DMS79 treated with DMSO at 0.1 percent for 48 hours (cell line): ENCODE measurements at regions not wholly inside any gene's neighbourhood (a gene's known extent, or its start where the extent isn't known, plus 50 kb on each side); places are given as distances from the start of the nearest gene placed in this dataset.

Source experiments
- DNase-seq: peaks from one replicate; lab custom pipeline; 2025; lab: John Stamatoyannopoulos, UW

DNA sequence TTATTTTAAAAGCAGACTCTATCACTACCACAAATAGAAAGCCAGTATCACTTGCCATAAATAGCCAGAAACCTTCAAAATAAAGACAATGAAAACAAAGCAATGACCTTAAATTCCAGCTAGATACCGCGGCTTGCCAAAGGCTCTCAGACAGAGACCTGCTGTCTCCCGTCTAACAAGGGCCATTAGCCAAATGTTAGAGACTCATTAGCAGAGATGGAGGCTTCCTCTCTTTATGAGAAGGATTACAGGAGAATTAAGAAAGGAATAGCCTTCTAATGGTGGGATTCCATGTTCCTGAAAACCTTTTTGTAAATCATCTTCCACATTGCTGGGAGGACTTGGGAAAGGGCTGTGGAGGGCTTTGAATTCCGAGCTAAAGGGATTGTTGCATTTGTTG is 206.7 kb downstream of the AACS start:
- no peak for DNase-seq

DNA sequence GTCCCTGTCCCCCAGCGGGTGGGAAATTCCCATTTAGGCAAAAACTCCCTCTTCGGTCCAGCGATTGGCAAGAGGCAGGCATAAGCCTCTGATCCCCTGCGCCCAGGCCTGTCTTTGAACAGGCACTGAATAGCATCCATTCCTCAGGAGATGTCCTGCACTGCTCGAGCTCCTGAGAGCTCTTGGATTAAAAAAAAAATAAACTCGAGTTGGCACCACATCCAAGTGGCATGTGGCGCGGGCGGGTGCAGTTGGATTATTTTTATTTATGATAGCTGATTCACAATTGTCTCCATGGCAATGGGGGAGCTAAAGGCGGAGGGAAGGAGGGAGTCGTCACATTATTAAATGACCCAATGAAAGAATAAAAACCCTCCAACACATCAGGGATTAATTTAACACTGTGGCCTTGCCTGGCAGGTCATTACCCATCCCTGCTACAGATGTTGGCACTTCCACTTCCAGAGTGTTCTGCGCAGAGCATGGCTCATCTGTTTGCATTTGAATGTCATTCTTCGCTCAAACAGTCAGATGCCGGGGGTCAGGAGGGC is 207.2 kb downstream of the AACS start:
- no peak for DNase-seq

DNA sequence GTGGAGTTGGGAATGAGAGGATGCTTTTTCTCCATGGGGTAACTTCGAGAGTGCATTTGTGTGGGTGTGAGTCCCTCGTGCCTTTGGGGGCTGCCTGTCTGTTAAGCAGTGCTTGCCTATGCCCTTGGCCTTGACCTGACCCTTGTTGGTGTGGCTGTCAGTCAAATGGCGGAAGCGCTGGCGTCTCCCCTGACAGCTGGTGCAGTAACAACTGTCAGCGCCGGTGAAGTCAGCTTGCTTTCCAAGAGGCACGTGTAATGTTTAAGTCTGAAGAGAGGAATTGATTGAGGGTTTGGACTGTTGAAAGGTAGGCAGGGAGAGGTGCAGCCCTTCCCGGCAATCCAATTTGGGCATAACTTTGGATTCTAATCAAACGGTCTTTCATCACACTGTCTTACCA is 211.3 kb downstream of the AACS start:
- no peak for DNase-seq

DNA sequence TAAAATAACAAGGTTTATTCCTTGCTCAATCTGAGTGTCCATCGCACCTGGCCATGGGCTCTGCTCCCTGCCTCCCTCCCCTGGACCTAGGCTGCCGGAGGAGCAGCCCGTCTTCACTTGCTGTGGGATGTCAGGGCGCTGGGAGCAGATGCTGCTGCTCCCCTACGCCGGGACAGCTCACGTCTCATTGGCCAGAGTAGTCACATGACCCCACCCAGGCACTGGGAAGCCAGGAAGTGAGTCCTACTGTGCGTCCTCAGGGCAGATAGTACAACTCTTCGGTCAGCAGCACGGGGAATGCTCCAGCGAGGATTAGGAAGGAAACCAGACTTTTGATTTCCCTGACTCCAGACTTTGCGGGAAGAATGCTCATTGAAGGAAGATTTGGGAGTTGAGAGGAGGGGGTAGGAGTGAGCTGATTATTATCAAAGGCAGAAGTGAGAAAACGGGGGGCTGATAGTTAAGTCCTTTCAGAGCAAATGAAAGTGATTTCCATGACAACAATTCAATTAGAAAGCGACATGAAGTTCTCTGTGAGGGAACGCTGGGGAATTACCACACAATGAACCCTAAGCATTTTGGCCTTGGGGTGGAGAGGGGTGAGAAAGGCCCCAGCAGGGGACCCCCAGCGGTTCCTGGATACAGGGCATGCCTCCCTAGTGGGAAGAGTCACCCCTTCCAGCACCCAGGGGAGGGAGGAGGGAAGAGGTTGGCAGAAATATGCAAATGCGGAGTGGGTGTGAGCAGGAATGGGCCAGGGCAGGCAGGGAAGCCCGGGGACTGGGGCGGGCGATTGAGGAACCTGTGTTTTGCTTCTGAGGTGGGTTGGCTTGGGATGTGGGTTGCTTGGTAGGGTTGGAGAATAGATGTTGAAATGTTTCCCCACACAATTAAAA is 215.5 kb downstream of the AACS start:
- DNase-seq = no peak

DNA sequence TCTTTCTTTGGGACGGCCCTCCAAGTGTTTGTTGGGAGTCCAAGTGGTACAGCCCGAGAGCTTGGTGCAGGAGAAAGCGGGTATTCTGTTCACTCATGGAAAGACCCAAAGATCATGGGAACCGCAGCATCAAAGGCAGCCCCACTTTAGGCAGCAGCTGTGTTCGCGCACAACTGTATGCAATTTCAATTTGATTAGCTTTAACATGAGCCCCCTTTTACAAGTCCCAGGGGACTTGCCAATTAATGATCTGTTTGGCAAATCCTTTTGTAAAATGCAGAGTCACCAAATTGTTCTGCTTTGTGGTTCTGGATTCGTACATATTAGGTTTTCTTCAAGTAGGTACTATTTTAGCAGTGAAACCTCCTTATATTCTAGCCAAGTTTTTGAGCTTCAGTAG is 217.7 kb downstream of the AACS start:
- no peak for DNase-seq

DNA sequence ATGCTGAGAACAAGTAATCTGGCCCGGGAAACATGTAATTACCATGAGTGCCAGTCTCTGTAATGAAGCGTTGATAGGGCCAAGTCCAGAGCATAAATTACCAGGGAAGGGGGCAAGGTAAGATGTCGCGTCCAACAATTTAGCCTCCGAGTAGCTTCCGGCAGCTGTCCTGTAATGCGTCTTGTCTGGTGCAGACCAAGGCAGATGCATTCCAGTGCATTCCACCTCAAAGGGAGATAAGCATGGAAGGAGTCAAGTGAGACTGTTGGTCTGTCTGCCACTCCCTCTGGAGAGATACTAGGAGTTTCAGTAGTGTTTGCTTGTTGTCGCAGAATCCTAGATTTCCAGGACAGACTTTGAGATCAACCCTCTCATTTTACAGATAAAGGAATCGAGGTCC is 218.3 kb downstream of the AACS start:
- no peak for DNase-seq

DNA sequence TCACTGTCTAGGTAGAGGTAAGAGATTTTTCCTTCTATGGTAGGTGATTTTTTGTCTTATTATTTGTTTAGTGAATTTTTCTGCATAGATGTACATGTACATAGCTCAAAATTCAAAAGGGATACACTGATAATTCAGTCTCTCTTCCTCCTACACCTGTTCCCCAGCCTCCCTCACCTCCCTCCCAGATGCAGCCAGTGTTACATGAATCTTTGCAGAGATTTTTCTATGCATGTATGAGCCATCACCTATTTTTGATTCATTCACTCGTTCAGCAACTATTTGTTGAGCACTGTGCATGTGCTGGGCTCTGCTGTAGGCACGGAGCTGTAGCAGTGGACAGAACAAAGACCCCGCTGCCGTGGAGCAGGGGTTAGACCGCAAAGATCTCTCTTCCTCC is 218.9 kb downstream of the AACS start:
- no peak for DNase-seq

DNA sequence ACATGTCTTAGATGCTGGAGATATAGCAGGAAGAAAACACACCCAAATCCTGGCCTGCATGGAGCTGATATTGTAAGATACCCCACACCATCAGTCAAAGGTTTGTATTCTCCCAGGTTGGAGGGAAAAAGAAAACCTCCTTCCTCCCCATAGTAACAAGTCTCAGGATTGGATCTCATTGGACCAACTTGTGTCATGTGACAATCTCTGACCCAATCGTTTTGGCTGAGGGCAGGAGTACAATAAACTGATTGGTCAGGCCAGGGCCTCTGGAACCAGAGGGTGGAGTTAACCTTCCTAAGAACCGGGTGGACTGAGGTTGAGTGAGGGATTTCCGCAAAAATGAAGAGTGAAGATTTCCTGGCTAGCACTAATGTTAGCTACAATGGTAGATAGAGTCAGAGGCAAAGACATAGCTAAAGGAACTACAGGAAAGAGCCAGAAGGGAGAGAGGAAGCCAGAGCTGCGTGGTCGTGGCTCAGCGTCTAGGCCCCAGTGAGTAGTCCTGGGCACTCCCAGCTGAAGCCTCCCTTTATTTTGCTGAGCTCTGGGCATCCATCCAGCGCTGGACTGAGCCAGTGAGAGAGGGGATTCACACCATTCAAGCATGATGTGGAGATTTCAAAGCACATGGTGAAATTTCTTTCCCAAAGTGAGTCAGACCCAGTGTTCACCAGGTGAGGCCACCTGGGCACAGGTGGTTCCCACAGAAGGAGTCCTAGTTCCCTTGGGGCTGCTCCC is 219.9 kb downstream of the AACS start:
- DNase-seq = no peak

DNA sequence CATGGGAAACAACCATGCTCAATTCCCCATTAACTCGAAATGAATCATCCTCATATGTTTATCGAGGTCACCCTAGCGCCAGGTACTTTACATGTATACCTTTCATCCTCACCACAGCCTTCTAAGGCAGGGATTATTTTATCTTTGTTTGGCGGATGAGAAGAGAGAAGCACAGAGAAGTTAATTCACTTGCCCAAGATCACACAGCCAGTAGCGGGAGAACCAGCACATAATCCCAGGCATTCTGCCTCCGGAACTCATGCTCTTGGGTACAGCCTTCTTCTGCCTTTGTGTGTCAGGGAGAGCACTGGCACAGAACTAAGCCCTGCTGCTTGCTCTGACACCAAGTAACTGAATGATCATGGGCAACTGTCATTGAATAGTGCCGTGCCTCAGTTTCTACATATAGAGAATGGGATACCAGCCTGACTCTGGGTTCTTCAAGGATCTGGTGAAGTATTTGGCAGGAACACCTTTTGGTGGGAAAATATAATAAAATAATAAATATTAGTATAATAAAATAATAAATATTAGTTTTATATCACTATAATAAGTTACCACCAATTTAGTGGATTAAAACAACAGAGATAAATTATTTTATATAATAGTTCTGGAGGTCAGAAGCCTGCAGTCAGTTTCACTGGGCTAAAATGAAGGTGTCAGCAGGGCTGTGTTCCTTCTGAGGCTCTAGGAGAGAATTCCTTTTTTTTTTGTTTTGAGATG is 220.9 kb downstream of the AACS start:
- no peak for DNase-seq

DNA sequence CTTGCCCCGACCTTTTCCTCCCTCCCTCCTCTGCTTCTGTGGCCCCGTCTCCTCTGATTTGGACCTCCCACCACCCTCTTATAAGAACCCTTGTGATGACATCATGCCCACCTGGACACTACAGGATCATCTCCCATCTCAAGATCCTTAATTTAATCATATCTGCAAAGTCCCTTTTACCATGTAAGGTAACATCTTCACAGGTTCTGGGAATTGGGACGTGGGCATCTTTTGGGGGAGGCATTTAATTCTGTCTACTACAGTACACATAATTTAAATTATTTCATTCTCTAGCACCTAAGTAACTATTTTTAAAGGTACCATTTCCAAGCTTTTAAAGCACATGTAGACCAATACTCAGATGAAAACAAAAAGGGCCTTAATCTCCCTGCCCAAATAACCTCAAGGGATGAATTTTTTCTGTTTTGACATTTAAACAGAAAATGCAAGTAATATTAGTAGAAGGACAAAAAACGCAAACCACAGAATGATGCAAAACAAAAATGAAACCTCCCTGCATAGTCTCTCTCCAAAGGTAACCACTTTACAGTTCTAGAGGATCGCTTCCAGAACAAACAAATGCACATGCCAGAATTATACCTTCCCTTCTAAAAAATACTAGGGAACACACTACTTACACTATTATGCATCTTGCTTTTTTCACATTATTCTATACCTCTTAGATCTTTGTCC is 222.1 kb downstream of the AACS start:
- no peak for DNase-seq

DNA sequence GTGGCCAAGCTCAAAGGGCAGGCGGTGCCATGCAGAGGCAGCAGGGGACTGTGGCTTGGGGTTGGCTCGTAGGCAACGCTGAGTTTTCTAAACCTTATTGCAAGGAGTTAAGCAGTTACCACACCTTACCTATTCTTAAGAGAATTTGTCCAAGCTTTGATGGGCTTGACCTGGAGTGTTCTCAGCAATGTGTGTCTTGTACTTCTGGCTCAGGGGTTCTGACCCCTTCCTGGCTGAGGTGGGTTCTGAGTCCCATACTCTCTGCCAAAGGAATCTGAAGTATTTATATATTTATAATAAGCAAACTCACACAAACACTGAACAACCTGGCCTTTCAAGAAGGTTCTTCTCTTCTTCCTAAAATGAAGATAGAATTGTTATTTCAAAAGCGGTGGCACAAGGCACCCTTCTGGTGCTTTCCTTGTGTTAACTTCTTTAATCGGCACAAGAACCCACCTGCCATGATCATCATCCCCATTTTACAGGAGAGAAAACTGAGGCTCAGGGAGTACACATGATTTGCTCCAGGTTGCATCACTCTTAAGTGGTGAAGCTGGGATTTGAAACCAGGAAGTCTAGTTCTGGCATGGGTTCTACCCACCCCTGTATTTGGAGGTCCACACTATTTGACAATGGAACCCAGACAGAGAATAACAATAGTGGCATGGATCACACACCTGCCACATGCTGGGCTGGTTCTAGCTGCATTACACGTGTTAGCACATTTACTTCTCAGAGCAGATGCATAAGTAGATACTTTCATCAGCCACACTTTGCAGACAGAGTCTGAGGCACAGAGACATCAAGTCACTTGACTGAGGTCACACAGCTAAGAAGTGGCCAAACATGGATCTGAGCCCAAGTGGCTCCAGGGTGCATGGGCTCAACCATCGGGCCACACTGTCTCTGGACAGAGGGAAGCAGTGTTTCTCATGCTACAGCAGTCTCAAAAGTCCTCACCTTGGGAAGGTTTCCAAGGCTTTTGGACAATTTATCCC is 224.0 kb downstream of the AACS start:
- no peak for DNase-seq

DNA sequence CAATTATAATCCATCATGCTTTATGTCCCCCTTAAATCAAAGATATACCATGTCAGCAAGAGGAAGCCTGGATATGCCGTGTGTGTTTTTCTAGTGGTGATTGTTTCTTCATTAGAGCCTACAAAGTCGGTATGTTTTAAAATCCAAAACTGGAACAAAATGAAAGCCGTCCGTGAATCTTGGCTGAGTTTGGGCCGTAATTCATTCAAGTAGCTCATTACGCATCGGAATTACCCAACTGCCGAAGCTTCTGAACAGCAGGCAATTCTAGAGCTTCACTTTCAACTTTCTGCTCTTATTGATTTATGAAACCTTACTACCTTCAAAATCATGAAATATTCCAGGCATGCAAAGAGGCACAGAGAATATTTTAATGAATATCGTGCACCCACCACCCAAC is 224.7 kb downstream of the AACS start:
- no peak for DNase-seq

DNA sequence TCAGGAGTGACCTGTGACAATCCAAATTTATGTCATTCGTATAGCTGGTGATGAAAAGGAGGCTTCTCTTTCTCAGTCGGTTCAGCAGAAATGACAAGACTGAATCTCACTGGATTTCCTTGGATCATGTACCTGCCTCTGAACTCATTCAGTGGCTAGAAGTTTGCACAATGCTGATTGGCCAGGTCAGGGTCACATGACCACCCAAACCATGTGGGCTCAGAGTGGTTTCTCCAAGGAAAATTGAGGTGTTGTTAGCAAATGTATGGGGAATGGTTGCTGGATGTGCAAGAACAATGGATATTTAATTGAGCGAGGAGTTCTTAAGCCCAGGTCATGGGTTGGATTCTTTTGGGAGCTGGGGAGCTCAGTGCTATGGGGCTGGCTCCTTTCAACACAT is 227.5 kb downstream of the AACS start:
- DNase-seq = no peak

DNA sequence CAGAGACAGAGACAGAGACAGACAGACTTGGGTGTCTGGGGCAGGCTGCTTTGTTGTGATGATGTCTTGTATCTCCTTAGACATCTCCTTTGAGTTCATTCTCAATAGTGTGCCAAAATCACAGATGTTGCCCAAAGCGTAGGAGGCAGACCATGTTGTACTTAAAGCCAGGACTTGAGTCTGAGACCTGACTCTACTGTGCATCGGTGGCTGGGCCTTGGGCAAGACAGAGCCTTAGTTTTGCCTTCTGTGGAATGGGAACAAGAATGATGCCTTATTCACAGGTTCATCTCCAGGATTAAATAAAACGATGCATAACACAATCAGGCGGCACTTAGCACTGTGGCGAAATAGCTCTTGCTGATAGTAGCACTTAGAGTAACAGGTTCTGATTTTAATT is 230.3 kb downstream of the AACS start:
- no peak for DNase-seq

DNA sequence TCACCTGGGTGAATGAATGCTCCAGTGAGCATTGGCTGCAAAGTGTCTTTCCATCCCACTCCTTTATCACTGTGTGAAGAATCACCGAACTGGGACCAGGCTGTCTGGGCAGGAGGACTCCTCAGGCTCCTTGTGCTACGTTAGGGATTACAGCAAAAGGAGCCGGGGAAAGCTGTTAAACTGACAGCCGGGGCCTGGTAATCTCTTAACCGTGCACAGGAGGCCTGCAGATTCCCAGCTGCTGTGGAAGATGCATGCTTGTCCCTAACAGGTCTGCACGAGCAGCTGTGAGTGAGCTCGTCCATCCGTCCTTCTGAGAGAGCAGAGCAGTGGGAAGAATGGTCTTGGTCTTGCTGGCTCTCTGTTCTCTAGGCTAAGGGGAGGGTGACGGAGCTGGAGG is 231.5 kb downstream of the AACS start:
- DNase-seq = no peak

DNA sequence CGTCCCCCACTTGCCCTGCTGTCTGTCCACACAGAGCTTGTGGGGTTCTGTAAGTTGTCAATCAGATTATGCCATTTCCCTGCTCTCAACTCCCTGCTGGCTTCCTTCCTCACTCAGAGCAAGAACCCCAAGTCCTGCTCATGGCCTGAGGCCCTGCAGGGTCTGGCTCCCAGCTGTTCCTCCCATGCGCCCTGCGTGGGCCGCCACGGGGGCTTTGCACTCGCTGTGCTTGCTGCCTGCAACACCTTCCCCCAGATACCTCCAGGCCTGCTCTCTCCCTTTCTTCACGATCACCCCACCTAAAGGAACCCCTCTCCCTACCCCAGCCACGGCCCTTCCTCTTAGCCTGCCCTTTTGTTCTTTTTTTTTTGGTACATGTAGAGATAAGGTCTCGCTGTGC is 234.6 kb downstream of the AACS start:
- DNase-seq = no peak

DNA sequence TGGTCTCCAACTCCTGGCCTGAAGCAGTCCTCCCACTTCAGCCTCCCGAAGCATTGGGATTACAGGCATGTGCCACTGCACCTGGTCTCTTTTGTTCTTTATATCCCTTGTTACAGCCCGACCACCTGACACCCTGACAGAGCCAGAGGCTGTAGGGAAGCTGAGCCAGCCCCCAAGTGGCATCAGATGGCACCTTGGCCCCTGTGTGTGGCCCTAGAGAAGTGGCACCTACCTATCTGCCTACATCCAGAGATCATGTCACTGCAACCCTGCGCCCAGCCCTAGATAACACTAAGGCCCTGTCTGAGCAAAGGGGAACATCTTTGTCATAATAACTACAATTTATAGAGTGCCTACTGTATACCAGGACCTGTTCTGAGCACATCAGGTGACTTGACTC is 235.0 kb downstream of the AACS start:
- DNase-seq = no peak

DNA sequence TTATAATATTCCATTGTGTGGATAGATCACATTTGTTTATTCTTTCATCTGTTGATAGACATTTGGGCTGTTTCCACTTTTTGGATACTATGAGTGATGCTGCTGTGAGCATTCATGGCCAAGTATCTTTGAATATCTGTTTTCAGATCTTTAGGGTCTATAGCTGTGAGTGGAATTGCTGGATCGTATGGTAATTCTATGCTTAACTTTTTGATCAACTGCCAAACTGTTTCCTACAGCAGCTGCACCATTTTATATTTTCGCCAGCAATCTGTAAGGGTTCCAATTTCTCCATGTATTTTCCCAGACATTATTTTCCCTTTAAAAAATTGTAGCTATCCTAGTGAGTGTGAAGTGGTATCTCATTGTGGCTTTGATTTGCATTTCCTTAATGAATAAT is 238.1 kb downstream of the AACS start:
- DNase-seq = no peak

DNA sequence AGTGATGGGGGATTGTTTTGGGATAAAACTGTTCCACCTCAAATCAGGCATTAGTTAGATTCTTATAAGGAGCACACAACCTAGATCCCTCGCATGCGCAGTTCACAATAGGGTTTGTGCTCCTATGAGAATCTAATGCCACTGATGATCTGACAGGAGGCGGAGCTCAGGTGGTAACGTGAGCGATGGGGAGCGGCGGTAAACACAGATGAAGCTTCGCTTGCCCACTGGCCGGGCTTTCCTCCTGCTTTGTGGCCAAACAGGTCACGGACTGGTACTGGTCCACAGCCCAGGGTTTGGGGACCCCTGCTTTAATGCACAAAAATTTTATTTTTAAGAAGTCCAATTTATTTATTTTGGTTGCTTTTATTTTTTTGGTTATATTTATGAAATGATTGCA is 238.8 kb downstream of the AACS start:
- no peak for DNase-seq

DNA sequence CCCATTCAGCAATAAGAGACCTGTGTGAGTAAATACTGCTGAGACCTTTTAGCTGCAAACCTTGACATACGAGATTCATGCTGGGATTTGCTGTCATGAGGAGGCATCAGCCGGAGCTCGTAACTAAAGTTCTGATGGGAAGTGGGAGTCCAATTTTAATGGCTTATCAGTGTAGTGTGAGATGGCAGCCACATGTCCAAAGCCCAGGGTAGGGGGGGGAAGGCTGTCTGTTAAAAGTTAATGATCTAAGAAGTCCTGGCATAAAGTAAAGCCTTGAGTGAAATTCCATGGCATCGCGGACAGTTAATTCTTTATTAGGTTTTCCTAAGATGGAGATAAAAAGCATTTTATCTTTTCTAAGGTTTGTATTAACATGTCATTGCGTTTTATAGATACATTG is 240.0 kb downstream of the AACS start:
- no peak for DNase-seq

DNA sequence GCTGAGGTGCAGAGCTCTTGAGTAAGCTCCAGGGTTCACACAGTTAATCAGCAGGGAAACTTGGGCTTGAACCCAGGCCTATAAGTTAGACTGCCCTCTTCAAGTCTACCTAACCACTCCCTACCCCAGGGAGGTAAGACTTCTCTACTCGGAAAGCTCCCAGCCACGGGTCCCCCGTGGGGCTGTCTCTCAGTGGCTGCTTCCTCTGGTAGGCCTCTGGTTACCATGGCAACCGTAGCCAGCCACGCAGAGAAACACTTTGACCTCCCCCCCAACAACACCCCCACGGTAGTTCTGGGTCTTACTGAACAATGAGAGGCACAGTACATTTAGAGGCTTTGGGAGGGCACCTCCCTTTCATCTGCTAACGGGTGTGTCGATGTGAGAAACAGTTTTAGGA is 245.2 kb downstream of the AACS start:
- DNase-seq = no peak
